Duodenal mucosa (tissue), 2 donors: ENCODE measurements at regions not wholly inside any gene's neighbourhood (a gene's known extent, or its start where the extent isn't known, plus 50 kb on each side); places are given as distances from the start of the nearest gene placed in this dataset.

Source experiments
- H3K27ac ChIP-seq: one replicate; pipeline ENCODE4 v1.7.0; 2013; ENCODE audit warnings: low read depth, low read length
- H3K27me3 ChIP-seq, 2 donors: one replicate each; pipeline ENCODE4 v1.7.0; 2013; ENCODE audit warnings: low read length in 2 of 2, control low read depth in 1 of 2; ENCODE audit not compliant: insufficient read depth in 2 of 2, control insufficient read depth in 1 of 2
- H3K36me3 ChIP-seq, 2 donors: one replicate each; pipeline ENCODE4 v1.7.0; 2013; ENCODE audit warnings: low read length in 2 of 2, control low read depth in 1 of 2; ENCODE audit not compliant: insufficient read depth in 2 of 2, control insufficient read depth in 1 of 2
- H3K4me1 ChIP-seq, 2 donors: one replicate each; pipeline ENCODE4 v1.7.0; 2013; ENCODE audit warnings: low read length in 2 of 2, control low read depth in 1 of 2; ENCODE audit not compliant: insufficient read depth in 2 of 2, control insufficient read depth in 1 of 2
- H3K4me3 ChIP-seq, 2 donors: one replicate each; pipeline ENCODE4 v1.7.0; 2013; ENCODE audit warnings: low read length in 2 of 2, low read depth in 1 of 2
- H3K9ac ChIP-seq, 2 donors: one replicate each; pipeline ENCODE4 v1.7.0; 2013; ENCODE audit warnings: low read length in 2 of 2, low read depth in 1 of 2
- H3K9me3 ChIP-seq, 2 donors: one replicate each; pipeline ENCODE4 v1.7.0; 2013; ENCODE audit warnings: low read length in 2 of 2, control low read depth in 1 of 2; ENCODE audit not compliant: control insufficient read depth in 1 of 2

- H3K4me1 ChIP-seq: no peaks in the 10 kb centered on the region
- no peak overlapping the region for H3K27ac ChIP-seq
- H3K9me3 ChIP-seq: peaks cover 3 to 10% of the 10 kb centered on the region in 2 donors
- H3K4me3 ChIP-seq: no peak overlapping the region
- H3K9ac ChIP-seq: no peak overlapping the region
- no peaks in the 10 kb centered on the region for H3K27me3 ChIP-seq
- H3K36me3 ChIP-seq: no peaks in the 10 kb centered on the region
These were observed 2186.5 kb upstream of the ACO1 start for GRCh38 chr9:30197954-30198353.

GRCh38 chr9:30198463-30199309 lies 2185.8 kb upstream of the ACO1 start:
- no peaks in the 10 kb centered on the region for H3K36me3 ChIP-seq
- H3K4me3 ChIP-seq: no peak overlapping the region
- H3K9ac ChIP-seq: no peak overlapping the region
- no peaks in the 10 kb centered on the region for H3K27me3 ChIP-seq
- H3K4me1 ChIP-seq: no peaks in the 10 kb centered on the region
- H3K9me3 ChIP-seq: peaks cover 3 to 10% of the 10 kb centered on the region in 2 donors
- no peak overlapping the region for H3K27ac ChIP-seq

GRCh38 chr9:30201024-30201423 lies 2183.4 kb upstream of the ACO1 start:
- no peaks in the 10 kb centered on the region for H3K36me3 ChIP-seq
- no peak overlapping the region for H3K4me3 ChIP-seq
- no peaks in the 10 kb centered on the region for H3K4me1 ChIP-seq
- peaks cover 3 to 10% of the 10 kb centered on the region in 2 donors for H3K9me3 ChIP-seq
- H3K27ac ChIP-seq: no peak overlapping the region
- no peaks in the 10 kb centered on the region for H3K27me3 ChIP-seq
- H3K9ac ChIP-seq: no peak overlapping the region

- no peaks in the 10 kb centered on the region for H3K9me3 ChIP-seq
- no peak overlapping the region for H3K9ac ChIP-seq
- H3K4me3 ChIP-seq: no peak overlapping the region
- H3K36me3 ChIP-seq: no peaks in the 10 kb centered on the region
- H3K27ac ChIP-seq: no peak overlapping the region
- H3K27me3 ChIP-seq: no peaks in the 10 kb centered on the region
- H3K4me1 ChIP-seq: no peaks in the 10 kb centered on the region
These were observed 2149.4 kb upstream of the ACO1 start for GRCh38 chr9:30235068-30235467.

- Histone ChIP-seq H3K4me1 (no peaks in the 10 kb centered on the region), H3K27me3 (no peaks in the 10 kb centered on the region), H3K9me3 (no peaks in the 10 kb centered on the region), H3K9ac (no peak overlapping the region), H3K4me3 (no peak overlapping the region), H3K36me3 (no peaks in the 10 kb centered on the region), H3K27ac (no peak overlapping the region)
These were observed 2148.9 kb upstream of the ACO1 start for GRCh38 chr9:30235564-30235963.

DNA sequence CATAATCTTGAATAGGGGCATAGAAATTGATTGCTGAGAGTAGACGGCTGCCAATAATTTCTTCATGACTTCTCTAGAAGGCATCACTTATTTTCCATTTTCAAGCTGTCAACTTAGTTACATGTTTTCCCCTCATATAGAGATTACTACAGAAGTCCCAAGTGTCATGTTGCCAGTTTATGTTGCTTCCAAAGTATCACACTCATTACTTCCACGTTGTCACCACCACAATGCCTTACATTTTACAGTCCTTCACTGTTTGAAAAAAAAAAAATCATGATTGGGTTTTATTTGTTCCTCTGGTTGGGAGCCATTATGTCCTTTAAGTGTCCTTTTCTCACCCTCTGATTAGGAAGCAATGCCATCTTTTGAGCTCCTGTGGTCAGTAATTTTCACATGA lies 2144.6 kb upstream of the ACO1 start:
- no peaks in the 10 kb centered on the region for H3K36me3 ChIP-seq
- H3K4me1 ChIP-seq: no peaks in the 10 kb centered on the region
- no peaks in the 10 kb centered on the region for H3K9me3 ChIP-seq
- no peaks in the 10 kb centered on the region for H3K27me3 ChIP-seq
- no peak overlapping the region for H3K27ac ChIP-seq
- no peak overlapping the region for H3K9ac ChIP-seq
- no peak overlapping the region for H3K4me3 ChIP-seq

- H3K4me3 ChIP-seq: no peak overlapping the region
- no peaks in the 10 kb centered on the region for H3K27me3 ChIP-seq
- no peaks in the 10 kb centered on the region for H3K36me3 ChIP-seq
- H3K9ac ChIP-seq: no peak overlapping the region
- no peaks in the 10 kb centered on the region for H3K9me3 ChIP-seq
- no peak overlapping the region for H3K27ac ChIP-seq
- no peaks in the 10 kb centered on the region for H3K4me1 ChIP-seq
These were observed 2141.0 kb upstream of the ACO1 start for GRCh38 chr9:30243467-30243866.

- Histone ChIP-seq H3K27me3 (no peaks in the 10 kb centered on the region), H3K4me3 (no peak overlapping the region), H3K4me1 (no peaks in the 10 kb centered on the region), H3K9me3 (no peaks in the 10 kb centered on the region), H3K9ac (no peak overlapping the region), H3K27ac (no peak overlapping the region), H3K36me3 (no peaks in the 10 kb centered on the region)
These were observed 2139.6 kb upstream of the ACO1 start for GRCh38 chr9:30244877-30245276.

DNA sequence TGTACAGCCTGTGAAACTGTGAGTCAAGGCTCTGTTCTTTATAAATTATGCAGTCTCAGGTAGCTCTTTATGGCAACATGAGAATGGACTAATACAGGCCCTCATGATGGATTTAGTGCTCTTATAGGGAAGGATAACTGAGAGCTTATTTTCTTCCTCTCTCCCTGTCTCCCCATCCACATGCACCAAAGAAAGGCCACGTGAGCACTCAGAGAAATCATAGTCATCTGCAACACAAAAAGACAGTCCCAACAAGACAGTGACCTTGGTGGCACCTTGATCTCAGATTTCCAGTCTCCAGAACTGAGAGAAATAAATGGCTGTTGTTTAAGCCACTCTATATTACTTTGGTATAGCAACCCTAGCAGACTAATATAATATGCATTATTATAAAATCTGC lies 2133.6 kb upstream of the ACO1 start:
- no peak overlapping the region for H3K4me3 ChIP-seq
- H3K4me1 ChIP-seq: no peaks in the 10 kb centered on the region
- no peak overlapping the region for H3K9ac ChIP-seq
- no peaks in the 10 kb centered on the region for H3K27me3 ChIP-seq
- peaks cover 0 to 3% of the 10 kb centered on the region in 2 donors for H3K9me3 ChIP-seq
- H3K36me3 ChIP-seq: no peaks in the 10 kb centered on the region
- H3K27ac ChIP-seq: no peak overlapping the region

DNA sequence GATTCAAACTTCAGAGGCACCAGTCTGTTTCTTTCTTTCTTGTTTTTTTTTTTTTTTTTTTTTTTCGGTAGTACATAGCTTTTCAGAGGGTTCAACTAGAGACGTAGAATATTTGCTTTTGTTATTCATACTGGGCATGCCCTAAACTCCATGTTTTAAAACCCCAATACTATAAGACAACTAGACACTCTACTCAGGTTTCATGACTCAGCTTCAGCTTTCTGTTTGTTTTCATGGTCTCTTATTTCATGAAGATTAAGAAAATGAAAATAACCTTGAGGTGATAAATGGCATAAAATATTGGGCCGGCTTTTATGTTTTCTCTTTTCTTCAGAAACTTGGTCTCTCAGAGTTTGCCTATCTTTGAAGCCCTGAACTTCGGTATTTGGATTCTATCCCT lies 2126.3 kb upstream of the ACO1 start:
- H3K27ac ChIP-seq: no peak overlapping the region
- H3K27me3 ChIP-seq: no peaks in the 10 kb centered on the region
- H3K36me3 ChIP-seq: no peaks in the 10 kb centered on the region
- no peak overlapping the region for H3K4me3 ChIP-seq
- H3K9me3 ChIP-seq: peaks cover 0 to 5% of the 10 kb centered on the region in 2 donors
- H3K9ac ChIP-seq: no peak overlapping the region
- no peaks in the 10 kb centered on the region for H3K4me1 ChIP-seq
